ENCODE measurements at regions not wholly inside any gene's neighbourhood (a gene's known extent, or its start where the extent isn't known, plus 50 kb on each side); places are given as distances from the start of the nearest gene placed in this dataset.

- TF ChIP-seq POLR2AphosphoS5 (IDR thresholded peaks at IDR 0.05; ENCODE audit: low read depth, low read length), result no peak
- no peak for TF ChIP-seq TAF1 (IDR thresholded peaks at IDR 0.05; ENCODE audit: borderline replicate concordance, insufficient read depth, low read length)
- no peak for TF ChIP-seq REST (IDR thresholded peaks at IDR 0.05; ENCODE audit: insufficient read depth in 1 of 2, low read depth in 2 of 2, low read length in 2 of 2)
- no peak for TF ChIP-seq FOXP2 (optimal IDR thresholded peaks at IDR 0.05; ENCODE audit: borderline replicate concordance, extremely low read depth, extremely low read length, insufficient read depth)
- no peak for TF ChIP-seq SIN3A (IDR thresholded peaks at IDR 0.05; ENCODE audit: borderline replicate concordance, insufficient read depth, low read length)
Observed at GRCh38 chr14:88934351-88934806, 109.9 kb downstream of the TTC8 start.
